Smooth muscle cell (in vitro differentiated cells): ENCODE measurements at regions not wholly inside any gene's neighbourhood (a gene's known extent, or its start where the extent isn't known, plus 50 kb on each side); places are given as distances from the start of the nearest gene placed in this dataset.

Experiments
- DNase-seq: peaks from one replicate; lab custom pipeline; 2025; ENCODE audit not compliant: unreplicated experiment; lab: John Stamatoyannopoulos, UW
- H2AFZ ChIP-seq: fragments of 200-600 bp; sonication (generic); 2 replicates; pipeline ENCODE4 v1.6.0; 2016; ENCODE audit warnings: antibody characterized with exemption, low read depth, mild to moderate bottlenecking
- H3F3A ChIP-seq: fragments of 200-600 bp; sonication (generic); 2 replicates; pipeline ENCODE4 v1.6.0; 2017; ENCODE audit warnings: antibody characterized with exemption, low read depth
- H3K27ac ChIP-seq: fragments of 200-600 bp; sonication (generic); 2 replicates; pipeline ENCODE4 v1.5.1; 2016; ENCODE audit warnings: low read depth, mild to moderate bottlenecking
- H3K27me3 ChIP-seq: fragments of 200-600 bp; sonication (generic); 2 replicates; pipeline ENCODE4 v1.6.1; 2016; ENCODE audit warnings: low read depth, mild to moderate bottlenecking
- H3K36me3 ChIP-seq: fragments of 200-600 bp; sonication (generic); 2 replicates; pipeline ENCODE4 v1.5.1; 2016; ENCODE audit warnings: low read depth
- H3K4me1 ChIP-seq: fragments of 200-600 bp; sonication (generic); 2 replicates; pipeline ENCODE4 v1.5.1; 2016; ENCODE audit warnings: low read depth
- H3K4me2 ChIP-seq: fragments of 200-600 bp; sonication (generic); 2 replicates; pipeline ENCODE4 v1.6.0; 2016; ENCODE audit warnings: mild to moderate bottlenecking
- H3K4me3 ChIP-seq: fragments of 200-600 bp; sonication (generic); 2 replicates; pipeline ENCODE4 v1.5.1; 2016; ENCODE audit warnings: mild to moderate bottlenecking
- H3K79me2 ChIP-seq: fragments of 200-600 bp; sonication (generic); 2 replicates; pipeline ENCODE4 v1.6.0; 2016; ENCODE audit warnings: low read depth, mild to moderate bottlenecking
- H3K9ac ChIP-seq: fragments of 200-600 bp; sonication (generic); 2 replicates; pipeline ENCODE4 v1.6.0; 2016; ENCODE audit warnings: low read depth
- H3K9me3 ChIP-seq: fragments of 200-600 bp; sonication (generic); replicated peaks from 2 replicates; pipeline ENCODE4 v1.5.1; 2016; ENCODE audit warnings: low read depth
- H4K20me1 ChIP-seq: fragments of 200-600 bp; sonication (generic); 2 replicates; pipeline ENCODE4 v1.6.0; 2016; ENCODE audit warnings: low read depth
- CTCF ChIP-seq: fragments of 200-600 bp; sonication (generic); IDR thresholded peaks from 2 replicates; pipeline ENCODE4 v1.5.1; 2017; ENCODE audit warnings: borderline replicate concordance, mild to moderate bottlenecking, antibody characterized with exemption; ENCODE audit not compliant: insufficient read depth, poor library complexity, severe bottlenecking
- WGBS: methylation state at CpG from one replicate; pipeline ENCODE4 v1.1.7; 2016; ENCODE audit warnings: low lambda C conversion rate; 5-methylcytosine and 5-hydroxymethylcytosine counted together

DNA sequence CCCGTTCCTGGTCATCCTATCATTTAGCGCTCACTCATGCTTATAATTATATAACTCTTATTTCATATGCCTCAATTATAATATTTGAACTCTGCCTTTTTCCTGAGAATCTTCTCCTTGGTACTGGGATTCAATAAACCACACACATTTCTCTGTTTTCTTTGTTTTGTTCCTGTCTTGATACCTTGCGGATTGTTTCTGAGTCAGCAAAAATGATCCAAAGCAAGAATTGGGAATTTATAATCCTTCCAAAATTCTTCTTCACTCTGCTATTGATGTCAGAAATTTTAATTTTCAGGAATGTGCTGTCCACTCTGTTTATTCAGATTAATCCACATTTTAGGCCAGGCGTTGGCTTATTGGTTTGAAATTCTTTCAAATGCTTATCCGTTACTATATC lies 886.0 kb downstream of the SUCLG1 start:
- no peak overlapping the region for H3K4me2 ChIP-seq
- no peak for DNase-seq
- H3K36me3 ChIP-seq = no peaks in the 10 kb centered on the region
- no peak overlapping the region for H3K9ac ChIP-seq
- TF ChIP-seq CTCF = no peak
- no peak overlapping the region for H3K27ac ChIP-seq
- no peaks in the 10 kb centered on the region for H3K4me1 ChIP-seq
- H3F3A ChIP-seq = no peaks in the 10 kb centered on the region
- no peaks in the 10 kb centered on the region for H3K27me3 ChIP-seq
- H4K20me1 ChIP-seq = no peaks in the 10 kb centered on the region
- WGBS = 95% methylated on average over 5 of the region's 5 CpGs
- H3K4me3 ChIP-seq = no peak overlapping the region
- no peak overlapping the region for H2AFZ ChIP-seq
- H3K9me3 ChIP-seq = no peaks in the 10 kb centered on the region
- H3K79me2 ChIP-seq = no peaks in the 10 kb centered on the region

DNA sequence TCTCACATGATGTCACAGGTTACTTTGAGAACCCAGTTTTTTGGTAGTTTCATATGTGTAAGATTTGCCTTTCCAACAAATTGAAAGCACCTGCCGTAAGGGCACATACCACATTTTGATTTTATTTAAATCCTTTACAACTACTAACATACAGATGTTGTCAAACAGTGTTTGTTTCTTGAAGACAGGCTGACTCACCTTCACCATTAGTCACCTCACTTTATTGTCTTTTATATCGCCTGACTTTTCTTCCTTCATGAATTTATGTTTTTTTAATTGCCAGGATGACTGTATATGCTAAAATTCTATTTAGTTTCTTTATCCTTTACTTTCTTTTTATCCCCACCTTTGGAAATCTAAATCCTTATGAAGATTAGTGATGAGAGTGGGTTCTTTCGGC lies 886.7 kb downstream of the SUCLG1 start:
- H3K9ac ChIP-seq = no peak overlapping the region
- no peaks in the 10 kb centered on the region for H3K9me3 ChIP-seq
- H3K4me3 ChIP-seq = no peak overlapping the region
- no peak overlapping the region for H2AFZ ChIP-seq
- H3K27ac ChIP-seq = no peak overlapping the region
- no peaks in the 10 kb centered on the region for H3K4me1 ChIP-seq
- H3K36me3 ChIP-seq = no peaks in the 10 kb centered on the region
- no peak for DNase-seq
- no peaks in the 10 kb centered on the region for H3K79me2 ChIP-seq
- H3K27me3 ChIP-seq = no peaks in the 10 kb centered on the region
- no peaks in the 10 kb centered on the region for H3F3A ChIP-seq
- no peak for TF ChIP-seq CTCF
- WGBS = 81% methylated on average over 3 of the region's 3 CpGs
- no peaks in the 10 kb centered on the region for H4K20me1 ChIP-seq
- no peak overlapping the region for H3K4me2 ChIP-seq

GRCh38 chr2:83567551-83567950 lies 891.5 kb downstream of the SUCLG1 start:
- H3K4me3 ChIP-seq = no peak overlapping the region
- no peaks in the 10 kb centered on the region for H4K20me1 ChIP-seq
- H3K4me1 ChIP-seq = no peaks in the 10 kb centered on the region
- 78% methylated on average over 3 of the region's 3 CpGs for WGBS
- H3K79me2 ChIP-seq = no peaks in the 10 kb centered on the region
- H3F3A ChIP-seq = no peaks in the 10 kb centered on the region
- no peak for TF ChIP-seq CTCF
- H3K4me2 ChIP-seq = no peak overlapping the region
- H3K27ac ChIP-seq = no peak overlapping the region
- no peak for DNase-seq
- H3K27me3 ChIP-seq = no peaks in the 10 kb centered on the region
- H2AFZ ChIP-seq = no peak overlapping the region
- no peak overlapping the region for H3K9ac ChIP-seq
- no peaks in the 10 kb centered on the region for H3K36me3 ChIP-seq
- no peaks in the 10 kb centered on the region for H3K9me3 ChIP-seq

DNA sequence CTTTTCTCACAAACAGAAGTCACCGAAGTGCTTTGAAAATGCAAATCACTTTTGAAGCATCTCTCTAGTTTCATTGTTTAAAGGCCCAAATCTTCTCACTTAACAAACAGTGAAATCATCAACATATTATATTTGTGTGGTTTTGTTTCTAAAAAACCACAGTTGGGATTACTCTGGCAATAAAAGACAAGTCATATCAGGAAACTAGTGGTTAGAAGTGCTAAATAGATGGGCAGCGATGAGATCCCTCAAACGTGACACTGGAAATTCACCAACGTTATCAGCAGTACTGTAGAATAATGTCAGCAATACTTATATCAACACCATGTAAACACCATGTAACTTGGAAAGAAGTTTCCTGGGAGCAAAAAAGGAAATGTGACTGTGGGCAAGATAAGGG lies 893.5 kb downstream of the SUCLG1 start:
- 40% methylated on average over 4 of the region's 4 CpGs for WGBS
- Histone ChIP-seq H3K79me2 (no peaks in the 10 kb centered on the region), H3K27me3 (no peaks in the 10 kb centered on the region), H3K9me3 (no peaks in the 10 kb centered on the region), H3K4me2 (no peak overlapping the region), H3K36me3 (no peaks in the 10 kb centered on the region), H4K20me1 (no peaks in the 10 kb centered on the region), H2AFZ (peak overlapping the region; percentile 51), H3K4me1 (no peaks in the 10 kb centered on the region), H3K9ac (no peak overlapping the region), H3K4me3 (no peak overlapping the region), H3K27ac (no peak overlapping the region), H3F3A (no peaks in the 10 kb centered on the region)
- DNase-seq = no peak
- no peak for TF ChIP-seq CTCF
